ENCODE measurements at regions not wholly inside any gene's neighbourhood (a gene's known extent, or its start where the extent isn't known, plus 50 kb on each side); places are given as distances from the start of the nearest gene placed in this dataset.

DNA sequence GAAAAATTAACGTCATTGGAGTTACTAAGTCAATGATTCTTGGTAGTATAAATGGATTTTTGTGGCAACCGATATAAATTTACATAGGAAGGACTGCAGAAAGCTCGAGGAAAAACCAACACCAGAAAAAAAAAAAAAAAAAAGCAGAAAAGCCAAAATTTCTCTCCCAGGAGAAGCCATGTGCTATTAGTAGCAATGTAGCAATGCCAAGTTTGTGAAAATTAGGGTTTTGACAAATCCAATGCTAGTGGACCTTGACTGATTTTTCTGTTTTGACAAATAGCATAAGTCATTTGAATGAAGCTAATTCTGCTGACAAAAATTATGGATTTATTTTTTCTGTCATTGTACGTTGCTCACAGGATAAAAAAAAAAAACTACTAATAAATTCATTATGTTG lies 1561.9 kb downstream of the MRPL39 start:
- FAIRE-seq (no peak), DNase-seq (ENCODE audit: low read depth, low spot score) (no peak)
- H2AFZ ChIP-seq (ENCODE audit: control insufficient read depth, low read length), result no peak overlapping the region
- no peak overlapping the region for H3K4me2 ChIP-seq (ENCODE audit: control insufficient read depth, extremely low read depth, insufficient read depth, low read depth, low read length)
- H3K27ac ChIP-seq (ENCODE audit: control insufficient read depth, insufficient read depth, low read length), result no peak overlapping the region
- H3K9me3 ChIP-seq (ENCODE audit: control insufficient read depth, low read depth, low read length), result no peaks in the 10 kb centered on the region
- H3K9me1 ChIP-seq (ENCODE audit: control insufficient read depth, extremely low read depth, insufficient read depth, low read length), result no peaks in the 10 kb centered on the region
- no peak overlapping the region for H3K4me3 ChIP-seq (ENCODE audit: control insufficient read depth in 2 of 3, extremely low read depth in 1 of 3, insufficient read depth in 2 of 3, low read depth in 1 of 3, low read length in 3 of 3)
- no peaks in the 10 kb centered on the region for H3K27me3 ChIP-seq (ENCODE audit: control insufficient read depth, extremely low read depth, insufficient read depth, low read length)
- TF ChIP-seq, protein P1, sequence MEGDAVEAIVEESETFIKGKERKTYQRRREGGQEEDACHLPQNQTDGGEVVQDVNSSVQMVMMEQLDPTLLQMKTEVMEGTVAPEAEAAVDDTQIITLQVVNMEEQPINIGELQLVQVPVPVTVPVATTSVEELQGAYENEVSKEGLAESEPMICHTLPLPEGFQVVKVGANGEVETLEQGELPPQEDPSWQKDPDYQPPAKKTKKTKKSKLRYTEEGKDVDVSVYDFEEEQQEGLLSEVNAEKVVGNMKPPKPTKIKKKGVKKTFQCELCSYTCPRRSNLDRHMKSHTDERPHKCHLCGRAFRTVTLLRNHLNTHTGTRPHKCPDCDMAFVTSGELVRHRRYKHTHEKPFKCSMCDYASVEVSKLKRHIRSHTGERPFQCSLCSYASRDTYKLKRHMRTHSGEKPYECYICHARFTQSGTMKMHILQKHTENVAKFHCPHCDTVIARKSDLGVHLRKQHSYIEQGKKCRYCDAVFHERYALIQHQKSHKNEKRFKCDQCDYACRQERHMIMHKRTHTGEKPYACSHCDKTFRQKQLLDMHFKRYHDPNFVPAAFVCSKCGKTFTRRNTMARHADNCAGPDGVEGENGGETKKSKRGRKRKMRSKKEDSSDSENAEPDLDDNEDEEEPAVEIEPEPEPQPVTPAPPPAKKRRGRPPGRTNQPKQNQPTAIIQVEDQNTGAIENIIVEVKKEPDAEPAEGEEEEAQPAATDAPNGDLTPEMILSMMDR (optimal IDR thresholded peaks at IDR 0.05 in 1 of 3, IDR thresholded peaks at IDR 0.05 in 1 of 3, conservative IDR thresholded peaks at IDR 0.05 in 1 of 3; ENCODE audit: extremely low read depth in 1 of 3, insufficient read depth in 2 of 3, low read length in 3 of 3), result no peak
- no peak for TF ChIP-seq EZH2 (IDR thresholded peaks at IDR 0.05; ENCODE audit: low read length)
- H3K79me2 ChIP-seq (ENCODE audit: control insufficient read depth, insufficient read depth, low read length), result no peaks in the 10 kb centered on the region
- dilution Hi-C loops (cut with MboI; ENCODE audit: extremely low pct_ligation_motif_present, low sequenced_read_pairs), result no loop called here
- H3K4me1 ChIP-seq (ENCODE audit: control insufficient read depth, extremely low read depth, insufficient read depth, low read length), result no peaks in the 10 kb centered on the region
- no peaks in the 10 kb centered on the region for H3K36me3 ChIP-seq (ENCODE audit: control insufficient read depth in 2 of 2, extremely low read depth in 1 of 2, insufficient read depth in 2 of 2, low read length in 2 of 2)
- H3K9ac ChIP-seq (ENCODE audit: control insufficient read depth, extremely low read depth, insufficient read depth, low read length), result no peak overlapping the region
- H4K20me1 ChIP-seq (ENCODE audit: control insufficient read depth, extremely low read depth, insufficient read depth, low read length), result no peaks in the 10 kb centered on the region

DNA sequence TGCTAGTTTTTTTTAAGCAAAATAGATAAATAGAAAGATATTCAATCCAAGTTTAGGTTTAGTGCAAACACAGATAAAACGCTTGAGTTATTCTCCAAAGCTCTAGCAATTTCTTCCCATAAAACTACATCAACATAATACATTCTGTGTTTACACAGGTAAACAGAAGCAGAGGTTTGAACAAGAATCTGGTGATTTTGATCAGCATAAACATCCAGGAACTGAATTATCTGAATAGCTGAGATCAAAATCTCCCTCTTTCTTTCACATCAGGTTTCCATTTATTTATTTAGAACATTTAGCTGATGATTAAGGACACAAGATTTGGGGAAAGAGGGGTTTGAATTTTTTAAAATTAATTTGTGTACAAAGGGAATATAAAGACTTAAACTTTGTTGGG lies 1564.6 kb downstream of the MRPL39 start:
- no peaks in the 10 kb centered on the region for H3K27me3 ChIP-seq (ENCODE audit: control insufficient read depth, extremely low read depth, insufficient read depth, low read length)
- no peaks in the 10 kb centered on the region for H3K4me1 ChIP-seq (ENCODE audit: control insufficient read depth, extremely low read depth, insufficient read depth, low read length)
- H2AFZ ChIP-seq (ENCODE audit: control insufficient read depth, low read length), result no peak overlapping the region
- DNase-seq (ENCODE audit: low read depth, low spot score), result no peak
- dilution Hi-C loops (cut with MboI; ENCODE audit: extremely low pct_ligation_motif_present, low sequenced_read_pairs), result no loop called here
- H3K4me2 ChIP-seq (ENCODE audit: control insufficient read depth, extremely low read depth, insufficient read depth, low read depth, low read length), result no peak overlapping the region
- H3K9ac ChIP-seq (ENCODE audit: control insufficient read depth, extremely low read depth, insufficient read depth, low read length), result no peak overlapping the region
- FAIRE-seq, result no peak
- TF ChIP-seq, protein P1 (optimal IDR thresholded peaks at IDR 0.05 in 1 of 3, IDR thresholded peaks at IDR 0.05 in 1 of 3, conservative IDR thresholded peaks at IDR 0.05 in 1 of 3; ENCODE audit: extremely low read depth in 1 of 3, insufficient read depth in 2 of 3, low read length in 3 of 3), result no peak
- no peak for TF ChIP-seq EZH2 (IDR thresholded peaks at IDR 0.05; ENCODE audit: low read length)
- H3K27ac ChIP-seq (ENCODE audit: control insufficient read depth, insufficient read depth, low read length), result no peak overlapping the region
- H3K79me2 ChIP-seq (ENCODE audit: control insufficient read depth, insufficient read depth, low read length), result no peaks in the 10 kb centered on the region
- H3K4me3 ChIP-seq (ENCODE audit: control insufficient read depth in 2 of 3, extremely low read depth in 1 of 3, insufficient read depth in 2 of 3, low read depth in 1 of 3, low read length in 3 of 3), result no peak overlapping the region
- H4K20me1 ChIP-seq (ENCODE audit: control insufficient read depth, extremely low read depth, insufficient read depth, low read length), result no peaks in the 10 kb centered on the region
- H3K36me3 ChIP-seq (ENCODE audit: control insufficient read depth in 2 of 2, extremely low read depth in 1 of 2, insufficient read depth in 2 of 2, low read length in 2 of 2), result no peaks in the 10 kb centered on the region
- H3K9me3 ChIP-seq (ENCODE audit: control insufficient read depth, low read depth, low read length), result no peaks in the 10 kb centered on the region
- H3K9me1 ChIP-seq (ENCODE audit: control insufficient read depth, extremely low read depth, insufficient read depth, low read length), result no peaks in the 10 kb centered on the region

Data from keratinocyte (primary cell).